ENCODE measurements at regions not wholly inside any gene's neighbourhood (a gene's known extent, or its start where the extent isn't known, plus 50 kb on each side); places are given as distances from the start of the nearest gene placed in this dataset.

DNA sequence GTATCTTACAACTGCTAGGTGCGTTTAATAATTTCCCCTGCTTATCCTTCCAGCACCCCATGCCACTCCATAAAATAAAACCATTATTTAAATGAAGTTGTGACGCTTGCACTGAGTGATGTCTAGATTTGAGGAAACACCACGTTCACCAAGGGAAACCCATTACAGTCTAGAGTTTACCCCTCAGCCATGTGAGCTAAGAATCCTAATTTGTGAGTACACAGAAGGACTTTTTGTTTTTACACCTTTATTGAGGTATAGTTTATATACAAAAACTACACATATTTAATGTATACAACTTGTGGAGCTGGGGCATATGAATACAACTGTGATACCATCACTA is 326.8 kb downstream of the RAPGEF2 start:
- TF ChIP-seq, protein P1, sequence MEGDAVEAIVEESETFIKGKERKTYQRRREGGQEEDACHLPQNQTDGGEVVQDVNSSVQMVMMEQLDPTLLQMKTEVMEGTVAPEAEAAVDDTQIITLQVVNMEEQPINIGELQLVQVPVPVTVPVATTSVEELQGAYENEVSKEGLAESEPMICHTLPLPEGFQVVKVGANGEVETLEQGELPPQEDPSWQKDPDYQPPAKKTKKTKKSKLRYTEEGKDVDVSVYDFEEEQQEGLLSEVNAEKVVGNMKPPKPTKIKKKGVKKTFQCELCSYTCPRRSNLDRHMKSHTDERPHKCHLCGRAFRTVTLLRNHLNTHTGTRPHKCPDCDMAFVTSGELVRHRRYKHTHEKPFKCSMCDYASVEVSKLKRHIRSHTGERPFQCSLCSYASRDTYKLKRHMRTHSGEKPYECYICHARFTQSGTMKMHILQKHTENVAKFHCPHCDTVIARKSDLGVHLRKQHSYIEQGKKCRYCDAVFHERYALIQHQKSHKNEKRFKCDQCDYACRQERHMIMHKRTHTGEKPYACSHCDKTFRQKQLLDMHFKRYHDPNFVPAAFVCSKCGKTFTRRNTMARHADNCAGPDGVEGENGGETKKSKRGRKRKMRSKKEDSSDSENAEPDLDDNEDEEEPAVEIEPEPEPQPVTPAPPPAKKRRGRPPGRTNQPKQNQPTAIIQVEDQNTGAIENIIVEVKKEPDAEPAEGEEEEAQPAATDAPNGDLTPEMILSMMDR (conservative IDR thresholded peaks at IDR 0.05; ENCODE audit: low read depth, low read length): no peak
- DNase-seq (ENCODE audit: low read depth): no peak
- H3K4me3 ChIP-seq (ENCODE audit: low read depth, low read length): no peak overlapping the region

DNA sequence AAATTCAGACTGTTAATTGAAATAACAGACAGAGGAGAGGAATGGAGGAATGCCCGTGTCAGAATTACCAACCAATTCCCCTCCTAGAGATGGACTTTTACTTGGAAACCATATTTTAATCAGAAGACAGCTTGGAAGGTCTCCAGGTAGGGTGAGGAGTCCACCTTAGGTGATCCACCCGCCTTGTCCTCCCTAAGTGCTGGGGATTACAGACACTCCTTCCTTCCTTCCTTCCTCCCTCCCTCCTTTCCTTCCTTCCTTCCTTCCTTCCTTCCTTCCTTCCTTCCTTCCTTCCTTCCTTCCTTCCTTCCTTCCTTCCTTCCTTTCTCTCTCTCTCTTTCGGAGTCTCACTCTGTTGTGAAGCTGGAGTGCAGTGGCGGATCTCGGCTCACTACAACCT is 328.0 kb downstream of the RAPGEF2 start:
- H3K4me3 ChIP-seq (ENCODE audit: low read depth, low read length): no peak overlapping the region
- DNase-seq (ENCODE audit: low read depth): no peak
- TF ChIP-seq, protein P1 (conservative IDR thresholded peaks at IDR 0.05; ENCODE audit: low read depth, low read length): no peak

DNA sequence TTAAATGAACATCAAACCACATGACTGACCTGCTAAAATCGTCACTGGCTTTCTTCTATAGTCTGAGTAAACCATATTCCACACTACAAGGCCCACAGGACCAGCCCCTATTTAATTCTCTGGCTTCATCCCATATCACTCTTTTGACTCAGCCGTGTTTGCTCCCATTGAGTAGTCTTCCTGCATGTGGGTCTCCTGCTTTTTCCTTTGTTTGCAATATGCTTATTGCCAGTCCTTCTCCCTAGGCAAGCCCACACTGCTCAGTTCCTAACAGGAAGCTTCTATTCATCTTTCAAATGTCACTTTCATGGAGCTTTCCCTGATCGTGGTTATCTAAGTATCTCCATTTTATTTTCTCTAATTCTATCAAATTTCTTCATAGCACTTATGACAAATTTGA is 329.6 kb downstream of the RAPGEF2 start:
- DNase-seq (ENCODE audit: low read depth): no peak
- TF ChIP-seq, protein P1 (conservative IDR thresholded peaks at IDR 0.05; ENCODE audit: low read depth, low read length): no peak
- H3K4me3 ChIP-seq (ENCODE audit: low read depth, low read length): no peak overlapping the region

DNA sequence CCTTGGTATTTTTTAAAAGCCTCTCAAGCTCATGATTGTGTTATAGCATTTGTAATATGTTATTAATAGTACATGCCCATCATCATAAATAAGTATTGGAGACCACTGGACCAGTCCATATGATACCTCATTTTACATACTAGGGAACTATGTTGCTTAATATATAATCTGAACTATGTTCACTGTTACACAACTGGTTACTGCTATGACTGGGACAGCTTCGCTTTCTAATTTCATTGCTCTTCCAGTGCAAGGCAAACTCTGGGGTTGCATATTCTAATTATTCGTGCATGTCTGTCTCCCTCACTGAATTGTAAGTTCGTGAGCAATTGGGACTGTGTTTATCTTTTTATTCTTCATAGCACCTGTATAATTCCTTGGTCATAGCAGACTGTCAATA is 330.5 kb downstream of the RAPGEF2 start:
- TF ChIP-seq, protein P1 (conservative IDR thresholded peaks at IDR 0.05; ENCODE audit: low read depth, low read length): no peak
- H3K4me3 ChIP-seq (ENCODE audit: low read depth, low read length): no peak overlapping the region
- no peak for DNase-seq (ENCODE audit: low read depth)

DNA sequence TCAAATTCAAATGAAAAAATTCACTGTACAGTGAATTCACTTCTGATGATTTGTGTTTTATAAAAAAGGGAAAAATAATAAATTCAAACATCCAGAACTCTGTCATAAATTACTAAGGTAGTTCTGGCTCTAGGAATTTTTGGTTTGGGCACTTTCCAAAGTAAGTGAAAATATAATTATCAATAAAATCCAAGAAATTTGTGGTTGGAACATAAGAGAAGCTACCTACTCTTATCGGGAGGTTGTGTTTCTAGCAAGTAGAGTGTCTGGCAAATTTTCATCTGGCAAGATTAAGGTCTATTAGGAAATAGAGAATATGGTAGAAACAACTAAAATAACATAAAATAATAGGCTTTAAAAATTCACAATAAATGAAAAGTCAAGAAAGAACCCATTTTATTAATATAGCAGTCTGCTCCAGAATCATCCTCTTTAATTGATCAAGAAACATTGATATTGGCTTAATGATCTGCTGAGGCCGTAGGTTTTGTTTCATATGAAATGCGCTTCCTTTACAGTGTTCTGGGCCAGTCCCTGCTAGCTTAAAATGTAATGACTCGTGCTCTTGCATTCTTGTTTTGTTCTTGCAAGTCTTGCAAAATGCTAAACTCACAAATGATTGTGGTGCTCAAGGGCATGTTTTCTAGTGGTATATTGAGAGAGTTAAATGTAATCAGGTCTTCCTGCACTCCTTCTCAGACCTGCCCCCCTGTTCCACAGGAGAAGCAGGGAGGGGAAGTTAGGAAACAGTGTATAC is 331.4 kb downstream of the RAPGEF2 start:
- H3K4me3 ChIP-seq (ENCODE audit: low read depth, low read length): no peak overlapping the region
- DNase-seq (ENCODE audit: low read depth): no peak
- TF ChIP-seq, protein P1 (conservative IDR thresholded peaks at IDR 0.05; ENCODE audit: low read depth, low read length): no peak

DNA sequence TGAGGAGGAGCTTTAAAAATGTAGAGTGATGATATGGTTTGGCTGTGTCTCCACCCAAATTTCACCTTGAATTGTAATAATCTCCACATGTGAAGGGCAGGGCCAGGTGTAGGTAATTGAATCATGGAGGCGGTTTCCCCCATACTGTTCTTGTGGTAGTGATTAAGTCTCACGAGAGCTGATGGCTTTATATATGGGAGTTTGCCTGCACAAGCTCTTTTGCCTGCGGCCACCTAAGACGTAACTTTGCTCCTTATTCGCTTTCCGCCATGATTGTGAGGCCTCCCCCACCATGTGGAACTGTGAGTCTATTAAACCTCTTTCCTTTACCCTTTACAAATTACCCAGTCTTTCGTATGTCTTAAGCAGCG is 332.0 kb downstream of the RAPGEF2 start:
- no peak overlapping the region for H3K4me3 ChIP-seq (ENCODE audit: low read depth, low read length)
- TF ChIP-seq, protein P1 (conservative IDR thresholded peaks at IDR 0.05; ENCODE audit: low read depth, low read length): no peak

DNA sequence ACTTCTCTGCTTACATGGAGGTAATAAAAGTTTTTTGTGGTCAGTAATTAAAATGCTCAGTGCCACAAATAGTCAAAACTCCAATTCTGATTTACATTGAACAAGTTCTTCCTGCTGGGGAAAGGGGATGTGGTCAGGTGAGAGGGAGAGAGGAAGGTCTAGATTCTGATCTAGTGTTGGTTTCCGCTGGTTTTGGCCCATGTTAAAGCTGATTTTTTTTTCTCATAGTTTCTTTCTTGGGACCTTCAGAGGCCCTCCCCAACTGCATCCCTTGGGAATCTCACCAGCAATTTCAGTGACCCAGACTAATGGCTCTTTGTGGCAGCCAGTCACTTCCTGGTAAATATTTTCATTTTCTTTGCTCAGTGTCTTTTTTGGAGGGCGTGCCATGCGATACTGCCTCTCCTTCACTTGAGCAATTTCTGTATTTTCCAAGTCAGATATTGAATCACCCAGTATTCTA is 332.7 kb downstream of the RAPGEF2 start:
- H3K4me3 ChIP-seq (ENCODE audit: low read depth, low read length): no peak overlapping the region
- TF ChIP-seq, protein P1 (conservative IDR thresholded peaks at IDR 0.05; ENCODE audit: low read depth, low read length): no peak
- no peak for DNase-seq (ENCODE audit: low read depth)

More for the DNA sequence above, 332.0 kb downstream of the RAPGEF2 start:
- DNase-seq (ENCODE audit: low read depth): no peak

All from epithelial cell of proximal tubule (primary cell).